HG02759 (cell line): ENCODE measurements at regions not wholly inside any gene's neighbourhood (a gene's known extent, or its start where the extent isn't known, plus 50 kb on each side); places are given as distances from the start of the nearest gene placed in this dataset.

Source experiments
- ATAC-seq: cut with Tn5 transposase; IDR thresholded peaks from one replicate; pipeline ENCODE4 v1.9.1; 2021; ENCODE audit warnings: mild to moderate bottlenecking, moderate library complexity; ENCODE audit not compliant: unreplicated experiment

GRCh38 chr20:57928181-57928967, 218.6 kb upstream of the PMEPA1 start:
- ATAC-seq: no peak

- no peak for ATAC-seq
Measured at GRCh38 chr20:57927376-57927775, 217.6 kb upstream of the PMEPA1 start.

GRCh38 chr20:57922706-57923105, 212.9 kb upstream of the PMEPA1 start:
- no peak for ATAC-seq

GRCh38 chr20:57922083-57922482, 212.3 kb upstream of the PMEPA1 start:
- no peak for ATAC-seq

GRCh38 chr20:57921676-57922075, 211.9 kb upstream of the PMEPA1 start:
- ATAC-seq: no peak

- ATAC-seq: no peak
Measured at GRCh38 chr20:57920971-57921370, 211.2 kb upstream of the PMEPA1 start.

- no peak for ATAC-seq
Measured at GRCh38 chr20:57919049-57919448, 209.2 kb upstream of the PMEPA1 start.

GRCh38 chr20:57918551-57918950, 208.7 kb upstream of the PMEPA1 start:
- no peak for ATAC-seq

GRCh38 chr20:57914205-57914604, 204.4 kb upstream of the PMEPA1 start:
- no peak for ATAC-seq

GRCh38 chr20:57913156-57913930, 203.5 kb upstream of the PMEPA1 start:
- no peak for ATAC-seq

- ATAC-seq: no peak
Measured at GRCh38 chr20:57912227-57912582, 202.4 kb upstream of the PMEPA1 start.

GRCh38 chr20:57911512-57912226, 201.9 kb upstream of the PMEPA1 start:
- ATAC-seq: no peak

- ATAC-seq: no peak
Measured at GRCh38 chr20:57910716-57911115, 200.9 kb upstream of the PMEPA1 start.

GRCh38 chr20:57909763-57910331, 200.0 kb upstream of the PMEPA1 start:
- no peak for ATAC-seq

GRCh38 chr20:57908704-57909630, 199.2 kb upstream of the PMEPA1 start:
- no peak for ATAC-seq

- ATAC-seq: no peak
Measured at GRCh38 chr20:57908226-57908625, 198.4 kb upstream of the PMEPA1 start.

- no peak for ATAC-seq
Measured at GRCh38 chr20:57907131-57908000, 197.6 kb upstream of the PMEPA1 start.

GRCh38 chr20:57905448-57905847, 195.6 kb upstream of the PMEPA1 start:
- ATAC-seq: no peak
